ENCODE measurements at regions not wholly inside any gene's neighbourhood (a gene's known extent, or its start where the extent isn't known, plus 50 kb on each side); places are given as distances from the start of the nearest gene placed in this dataset.
"Not testable (repeated sequence)": the region's sequence is repeated elsewhere in the genome, so short reads cannot be mapped to it uniquely, and the experiment has no call there.

GRCh38 chr2:175418224-175418835, 236.8 kb upstream of the ATP5MC3 start:
- Mint-ChIP-seq H3K9me3 (peaks cover 0 to 1% (median 0%) of the 10 kb centered on the region in 11 donors), H3K4me1 (no peaks in the 10 kb centered on the region), H3K4me3 (no peak overlapping the region), H3K27ac (no peak overlapping the region), H3K27me3 (peaks cover 0 to 22% (median 10%) of the 10 kb centered on the region in 5 donors), H3K36me3 (no peaks in the 10 kb centered on the region)
- intact Hi-C loops (cut with micrococcal nuclease): no loop called here
- ChIA-PET POLR2A (no interaction called here), CTCF (no interaction called here)
- Histone ChIP-seq H3K9me3 (ENCODE audit: control insufficient read depth in 2 of 3, low read length in 3 of 3) (no peaks in the 10 kb centered on the region), H3K4me3 (ENCODE audit: low read length) (no peak overlapping the region), H3K27me3 (ENCODE audit: control insufficient read depth in 2 of 2, insufficient read depth in 2 of 2, low read length in 2 of 2) (no peaks in the 10 kb centered on the region), H3K27ac (ENCODE audit: low read depth, low read length) (no peak overlapping the region), H3K36me3 (ENCODE audit: control insufficient read depth in 2 of 3, insufficient read depth in 3 of 3, low read length in 3 of 3) (no peaks in the 10 kb centered on the region), H3K4me1 (ENCODE audit: control insufficient read depth in 2 of 2, insufficient read depth in 2 of 2, low read length in 2 of 2) (no peaks in the 10 kb centered on the region)
- no peak for ATAC-seq
- DNase-seq: no peak

GRCh38 chr2:175414882-175415487, 233.5 kb upstream of the ATP5MC3 start:
- Histone ChIP-seq H3K27ac (ENCODE audit: low read depth, low read length) (no peak overlapping the region), H3K4me3 (ENCODE audit: low read length) (no peak overlapping the region), H3K27me3 (ENCODE audit: control insufficient read depth in 2 of 2, insufficient read depth in 2 of 2, low read length in 2 of 2) (no peaks in the 10 kb centered on the region), H3K4me1 (ENCODE audit: control insufficient read depth in 2 of 2, insufficient read depth in 2 of 2, low read length in 2 of 2) (no peaks in the 10 kb centered on the region), H3K36me3 (ENCODE audit: control insufficient read depth in 2 of 3, insufficient read depth in 3 of 3, low read length in 3 of 3) (no peaks in the 10 kb centered on the region), H3K9me3 (ENCODE audit: control insufficient read depth in 2 of 3, low read length in 3 of 3) (no peaks in the 10 kb centered on the region)
- no peaks in the 10 kb centered on the region for H3K36me3 Mint-ChIP-seq
- intact Hi-C loops (cut with micrococcal nuclease): no loop called here
- H3K27ac Mint-ChIP-seq: no peak overlapping the region
- no peaks in the 10 kb centered on the region for H3K4me1 Mint-ChIP-seq
- POLR2A ChIA-PET: interaction anchor here (0.7 kb wide), 1 partner anchor 1002 kb away, joined by 3 read pairs; no protein-coding TSS in a partner anchor
- DNase-seq (no peak), ATAC-seq (peak; percentile 54)
- peaks cover 0 to 13% (median 0%) of the 10 kb centered on the region in 5 donors for H3K27me3 Mint-ChIP-seq
- no peaks in the 10 kb centered on the region for H3K9me3 Mint-ChIP-seq
- CTCF ChIA-PET: no interaction called here
- no peak overlapping the region for H3K4me3 Mint-ChIP-seq

GRCh38 chr2:175414191-175414881, 232.8 kb upstream of the ATP5MC3 start:
- intact Hi-C loops (cut with micrococcal nuclease): no loop called here
- H3K9me3 ChIP-seq (ENCODE audit: control insufficient read depth in 2 of 3, low read length in 3 of 3): no peaks in the 10 kb centered on the region
- no peaks in the 10 kb centered on the region for H3K4me1 ChIP-seq (ENCODE audit: control insufficient read depth in 2 of 2, insufficient read depth in 2 of 2, low read length in 2 of 2)
- POLR2A ChIA-PET: interaction anchor here (0.7 kb wide), 1 partner anchor 1001 kb away, joined by 3 read pairs; no protein-coding TSS in a partner anchor
- no peak for DNase-seq
- H3K27ac ChIP-seq (ENCODE audit: low read depth, low read length): no peak overlapping the region
- no peak overlapping the region for H3K4me3 ChIP-seq (ENCODE audit: low read length)
- H3K36me3 ChIP-seq (ENCODE audit: control insufficient read depth in 2 of 3, insufficient read depth in 3 of 3, low read length in 3 of 3): no peaks in the 10 kb centered on the region
- Mint-ChIP-seq H3K27ac (no peak overlapping the region), H3K27me3 (peaks cover 0 to 13% (median under 1%) of the 10 kb centered on the region in 5 donors), H3K9me3 (no peaks in the 10 kb centered on the region), H3K4me3 (no peak overlapping the region), H3K4me1 (no peaks in the 10 kb centered on the region), H3K36me3 (no peaks in the 10 kb centered on the region)
- CTCF ChIA-PET: no interaction called here
- no peak for ATAC-seq
- no peaks in the 10 kb centered on the region for H3K27me3 ChIP-seq (ENCODE audit: control insufficient read depth in 2 of 2, insufficient read depth in 2 of 2, low read length in 2 of 2)

GRCh38 chr2:175410941-175411340, 229.4 kb upstream of the ATP5MC3 start:
- POLR2A ChIA-PET; DNase-seq; CTCF ChIA-PET; H3K36me3 Mint-ChIP-seq; ATAC-seq; H3K27ac Mint-ChIP-seq; H3K27me3 ChIP-seq (ENCODE audit: control insufficient read depth in 2 of 2, insufficient read depth in 2 of 2, low read length in 2 of 2); H3K27ac ChIP-seq (ENCODE audit: low read depth, low read length); H3K9me3 Mint-ChIP-seq; intact Hi-C loops (cut with micrococcal nuclease); H3K4me3 Mint-ChIP-seq; H3K4me3 ChIP-seq (ENCODE audit: low read length); H3K4me1 ChIP-seq (ENCODE audit: control insufficient read depth in 2 of 2, insufficient read depth in 2 of 2, low read length in 2 of 2); H3K9me3 ChIP-seq (ENCODE audit: control insufficient read depth in 2 of 3, low read length in 3 of 3); H3K36me3 ChIP-seq (ENCODE audit: control insufficient read depth in 2 of 3, insufficient read depth in 3 of 3, low read length in 3 of 3); H3K4me1 Mint-ChIP-seq: not testable (repeated sequence)
- H3K27me3 Mint-ChIP-seq: peaks cover 0 to 14% (median 5%) of the 10 kb centered on the region in 5 donors

- Histone ChIP-seq H3K27me3 (ENCODE audit: control insufficient read depth in 2 of 2, insufficient read depth in 2 of 2, low read length in 2 of 2) (peaks cover 0 to 4% of the 10 kb centered on the region in 2 donors), H3K9me3 (ENCODE audit: control insufficient read depth in 2 of 3, low read length in 3 of 3) (no peaks in the 10 kb centered on the region), H3K27ac (ENCODE audit: low read depth, low read length) (no peak overlapping the region), H3K4me3 (ENCODE audit: low read length) (no peak overlapping the region), H3K4me1 (ENCODE audit: control insufficient read depth in 2 of 2, insufficient read depth in 2 of 2, low read length in 2 of 2) (no peaks in the 10 kb centered on the region), H3K36me3 (ENCODE audit: control insufficient read depth in 2 of 3, insufficient read depth in 3 of 3, low read length in 3 of 3) (no peaks in the 10 kb centered on the region)
- no peak overlapping the region for H3K27ac Mint-ChIP-seq
- ATAC-seq: no peak
- no peaks in the 10 kb centered on the region for H3K9me3 Mint-ChIP-seq
- CTCF ChIA-PET: no interaction called here
- no peaks in the 10 kb centered on the region for H3K36me3 Mint-ChIP-seq
- no peak overlapping the region for H3K4me3 Mint-ChIP-seq
- H3K27me3 Mint-ChIP-seq: peaks cover 6 to 28% (median 18%) of the 10 kb centered on the region in 5 donors
- POLR2A ChIA-PET: no interaction called here
- no peak for DNase-seq
- intact Hi-C loops (cut with micrococcal nuclease): no loop called here
- peaks cover 0 to 3% (median 0%) of the 10 kb centered on the region in 7 donors for H3K4me1 Mint-ChIP-seq
Measured at GRCh38 chr2:175404839-175405238, 223.3 kb upstream of the ATP5MC3 start.

GRCh38 chr2:175403599-175404221, 222.2 kb upstream of the ATP5MC3 start:
- Histone ChIP-seq H3K36me3 (ENCODE audit: control insufficient read depth in 2 of 3, insufficient read depth in 3 of 3, low read length in 3 of 3) (no peaks in the 10 kb centered on the region), H3K27ac (ENCODE audit: low read depth, low read length) (no peak overlapping the region), H3K9me3 (ENCODE audit: control insufficient read depth in 2 of 3, low read length in 3 of 3) (no peaks in the 10 kb centered on the region), H3K4me3 (ENCODE audit: low read length) (no peak overlapping the region), H3K27me3 (ENCODE audit: control insufficient read depth in 2 of 2, insufficient read depth in 2 of 2, low read length in 2 of 2) (peaks cover 0 to 4% of the 10 kb centered on the region in 2 donors), H3K4me1 (ENCODE audit: control insufficient read depth in 2 of 2, insufficient read depth in 2 of 2, low read length in 2 of 2) (no peaks in the 10 kb centered on the region)
- intact Hi-C loops (cut with micrococcal nuclease): no loop called here
- H3K36me3 Mint-ChIP-seq: no peaks in the 10 kb centered on the region
- peaks cover 6 to 37% (median 20%) of the 10 kb centered on the region in 5 donors for H3K27me3 Mint-ChIP-seq
- peaks cover 0 to 3% (median 0%) of the 10 kb centered on the region in 7 donors for H3K4me1 Mint-ChIP-seq
- CTCF ChIA-PET: no interaction called here
- no peak overlapping the region for H3K27ac Mint-ChIP-seq
- no peak for ATAC-seq
- no peak overlapping the region for H3K4me3 Mint-ChIP-seq
- no peaks in the 10 kb centered on the region for H3K9me3 Mint-ChIP-seq
- POLR2A ChIA-PET: no interaction called here
- no peak for DNase-seq

All from naive thymus-derived CD4-positive, alpha-beta T cell (primary cell).